GM21786 (cell line): ENCODE measurements at regions not wholly inside any gene's neighbourhood (a gene's known extent, or its start where the extent isn't known, plus 50 kb on each side); places are given as distances from the start of the nearest gene placed in this dataset.
"Not testable (repeated sequence)": the region's sequence is repeated elsewhere in the genome, so short reads cannot be mapped to it uniquely, and the experiment has no call there.

Experiments
- ATAC-seq: cut with Tn5 transposase; IDR thresholded peaks from one replicate; pipeline ENCODE4 v1.9.1; 2021; ENCODE audit not compliant: unreplicated experiment

DNA sequence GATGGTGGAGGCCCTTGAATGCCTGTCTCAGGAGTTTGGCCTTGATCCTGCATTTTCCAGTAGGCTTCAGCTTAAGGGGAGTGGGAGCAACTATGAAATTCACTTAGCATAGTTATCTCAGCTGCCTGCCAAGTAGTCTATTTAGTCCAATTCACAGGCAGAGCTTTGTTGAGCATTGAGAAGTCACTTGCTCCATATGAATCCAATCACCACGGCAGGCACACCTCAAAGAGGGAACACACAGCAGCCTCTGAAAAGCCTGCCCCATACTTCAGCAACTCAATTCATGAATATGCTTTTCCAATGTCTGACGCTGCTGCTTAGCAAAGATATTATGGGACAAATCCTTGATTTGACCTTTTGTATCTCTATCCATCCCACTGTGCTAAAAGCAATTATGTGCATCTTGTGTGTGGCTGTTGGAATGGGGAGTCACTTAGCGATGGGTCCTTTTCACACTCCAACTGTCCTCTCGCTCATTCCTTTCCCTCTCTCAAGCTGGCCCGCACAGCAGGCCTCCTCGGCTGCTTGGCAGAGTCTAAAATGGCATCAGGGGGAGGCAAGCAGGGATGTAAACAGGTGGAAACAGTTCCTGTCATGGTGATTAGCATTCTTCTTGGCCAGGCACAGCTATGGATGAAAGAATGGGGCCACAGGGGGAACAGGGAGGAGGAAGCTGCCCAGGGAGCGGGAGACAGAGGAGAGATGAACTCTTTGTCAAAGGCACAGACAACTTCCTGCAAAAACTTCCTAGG is 56.0 kb upstream of the LRPPRC start:
- no peak for ATAC-seq

DNA sequence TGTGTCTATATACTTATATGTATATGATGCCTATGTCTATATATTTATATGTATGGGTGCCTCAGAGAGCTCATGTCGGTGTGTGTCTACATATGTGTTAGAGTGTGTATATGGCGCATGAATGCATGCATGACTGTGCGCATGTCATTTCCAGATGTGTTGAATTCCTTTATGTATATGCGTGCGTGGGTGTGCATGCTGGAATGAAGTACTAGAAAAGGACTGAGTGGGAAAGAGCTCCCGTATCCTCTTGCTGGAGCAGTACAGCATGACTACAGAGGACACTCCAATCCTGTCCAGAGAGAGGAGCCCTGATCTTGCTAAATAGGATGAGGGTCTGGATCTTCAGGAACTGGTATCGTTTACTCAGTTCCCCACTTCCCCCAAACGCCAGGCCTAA is 56.8 kb upstream of the LRPPRC start:
- ATAC-seq, result no peak

GRCh38 chr2:44053052-44053451 is 57.3 kb upstream of the LRPPRC start:
- no peak for ATAC-seq

DNA sequence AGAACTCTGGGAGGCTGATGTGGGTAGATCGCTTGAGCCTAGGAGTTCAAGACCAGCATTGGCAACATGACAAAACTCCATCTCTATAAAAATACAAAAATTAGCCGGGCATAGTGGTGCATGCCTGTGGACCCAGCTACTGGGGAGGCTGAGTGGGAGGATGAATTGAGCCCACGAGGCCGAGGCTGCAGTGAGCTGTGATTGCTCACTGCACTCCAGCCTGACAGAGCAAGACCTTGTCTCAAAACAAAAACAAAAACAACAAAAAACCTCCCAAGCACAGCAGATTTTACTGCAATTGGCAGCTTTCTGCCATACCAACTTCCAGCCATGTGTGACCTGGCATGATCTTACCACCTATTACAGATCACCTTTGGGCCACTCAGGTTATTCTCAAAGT is 57.7 kb upstream of the LRPPRC start:
- no peak for ATAC-seq

GRCh38 chr2:44055229-44055628 is 59.4 kb upstream of the LRPPRC start:
- ATAC-seq, result no peak

DNA sequence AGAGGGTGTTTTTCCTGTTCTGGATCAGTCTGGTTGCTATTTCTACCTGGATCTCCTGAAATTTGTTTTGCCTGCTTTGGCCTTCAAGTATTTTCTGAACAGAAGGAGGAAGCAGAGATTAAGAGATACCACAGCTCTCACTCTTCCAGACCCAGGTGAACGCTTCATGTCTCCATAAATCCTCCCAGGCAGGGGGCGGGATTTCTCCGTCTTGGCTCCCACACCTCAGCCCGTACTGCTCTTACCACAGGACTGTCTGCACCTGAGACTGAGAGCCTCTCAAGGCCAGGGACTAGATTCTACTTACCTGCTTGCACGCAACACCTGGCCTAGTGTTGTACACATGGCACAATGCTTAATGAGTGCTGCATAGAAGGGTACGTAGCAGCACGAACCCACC is 59.9 kb upstream of the LRPPRC start:
- no peak for ATAC-seq

DNA sequence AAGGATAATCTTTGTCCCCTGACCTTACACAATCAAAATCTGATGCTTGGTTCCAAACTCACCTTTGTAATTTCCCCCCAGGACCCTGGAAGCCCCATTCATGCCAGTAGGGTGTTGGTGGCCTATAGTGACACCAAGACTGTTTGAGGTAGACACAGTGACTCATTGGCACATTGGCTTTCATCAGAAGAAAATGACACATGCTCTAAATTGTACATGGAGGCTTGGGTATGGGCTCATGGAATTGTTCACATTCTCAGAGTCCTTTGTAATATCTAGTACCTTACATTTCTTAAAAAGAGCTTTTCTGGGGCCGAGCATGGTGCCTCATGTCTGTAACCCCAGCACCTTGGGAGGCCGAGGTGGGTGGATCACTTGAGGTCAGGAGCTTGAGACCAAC is 61.2 kb upstream of the LRPPRC start:
- no peak for ATAC-seq

DNA sequence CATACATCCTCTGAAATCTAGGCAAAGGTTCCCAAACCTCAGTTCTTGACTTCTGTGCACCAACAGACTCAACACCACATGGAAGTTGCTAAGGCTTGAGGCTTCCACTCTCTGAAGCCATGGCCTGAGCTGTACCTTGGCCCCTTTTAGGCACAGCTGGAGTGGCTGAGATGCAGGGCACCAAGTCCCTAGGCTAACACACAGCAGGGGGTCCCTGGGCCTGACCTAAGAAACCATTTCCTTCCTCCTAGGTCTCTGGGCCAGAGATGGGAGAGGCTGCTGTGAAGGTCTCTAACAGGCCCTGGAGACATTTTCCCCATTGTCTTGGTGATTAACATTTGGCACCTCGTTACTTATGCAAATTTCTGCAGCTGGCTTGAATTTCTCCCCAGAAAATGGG is 64.5 kb upstream of the LRPPRC start:
- ATAC-seq, result not testable (repeated sequence)

DNA sequence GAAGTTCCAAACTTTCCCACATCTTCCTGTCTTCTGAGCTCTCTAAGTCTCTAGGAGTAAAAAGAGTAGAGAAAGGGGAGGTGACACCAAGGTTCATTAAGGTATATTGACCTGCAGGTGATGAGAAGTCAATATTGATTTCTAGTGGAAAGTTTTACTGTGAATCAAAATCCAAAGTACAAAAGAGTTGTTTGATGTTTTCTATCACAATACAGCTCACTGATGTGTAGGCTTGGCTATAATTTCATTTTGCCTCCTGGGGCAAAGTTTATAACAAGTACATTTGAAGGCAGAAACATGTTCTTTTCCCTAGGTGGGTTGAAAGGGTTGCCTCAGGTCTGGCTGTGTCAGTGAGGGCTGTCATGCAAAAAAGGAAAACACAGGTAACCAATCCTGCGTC is 65.2 kb upstream of the LRPPRC start:
- no peak for ATAC-seq

- no peak for ATAC-seq
Observed at GRCh38 chr2:44061469-44061868, 65.7 kb upstream of the LRPPRC start.

GRCh38 chr2:44061876-44062275 is 66.1 kb upstream of the LRPPRC start:
- no peak for ATAC-seq

GRCh38 chr2:44063033-44063432 is 67.2 kb upstream of the LRPPRC start:
- no peak for ATAC-seq

GRCh38 chr2:44064281-44064680 is 68.5 kb upstream of the LRPPRC start:
- ATAC-seq, result not testable (repeated sequence)

DNA sequence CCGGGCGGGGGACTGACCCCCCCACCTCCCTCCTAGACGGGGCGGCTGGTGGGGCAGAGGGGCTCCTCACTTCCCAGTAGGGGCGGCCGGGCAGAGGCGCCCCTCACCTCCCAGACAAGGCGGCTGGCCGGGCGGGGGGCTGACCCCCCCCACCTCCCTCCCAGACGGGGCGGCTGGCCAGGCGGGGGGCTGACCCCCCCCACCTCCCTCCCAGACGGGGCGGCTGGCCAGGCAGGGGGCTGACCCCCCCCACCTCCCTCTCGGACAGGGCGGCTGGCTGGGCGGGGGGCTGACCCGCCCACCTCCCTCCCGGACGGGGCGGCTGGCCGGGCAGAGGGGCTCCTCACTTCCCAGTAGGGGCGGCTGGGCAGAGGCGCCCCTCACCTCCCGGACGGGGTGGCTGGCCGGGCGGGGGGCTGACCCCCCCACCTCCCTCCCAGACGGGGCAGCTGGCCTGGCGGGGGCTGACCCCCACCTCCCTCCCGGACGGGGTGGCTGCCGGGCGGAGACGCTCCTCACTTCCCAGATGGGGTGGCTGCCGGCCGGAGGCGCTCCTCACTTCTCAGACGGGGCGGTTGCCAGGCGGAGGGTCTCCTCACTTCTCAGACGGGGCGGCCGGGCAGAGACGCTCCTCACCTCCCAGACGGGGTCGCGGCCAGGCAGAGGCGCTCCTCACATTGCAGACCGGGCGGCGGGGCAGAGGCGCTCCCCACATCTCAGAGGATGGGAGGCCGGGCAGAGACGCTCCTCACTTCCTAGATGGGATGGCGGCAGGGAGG is 71.4 kb upstream of the LRPPRC start:
- not testable (repeated sequence) for ATAC-seq

DNA sequence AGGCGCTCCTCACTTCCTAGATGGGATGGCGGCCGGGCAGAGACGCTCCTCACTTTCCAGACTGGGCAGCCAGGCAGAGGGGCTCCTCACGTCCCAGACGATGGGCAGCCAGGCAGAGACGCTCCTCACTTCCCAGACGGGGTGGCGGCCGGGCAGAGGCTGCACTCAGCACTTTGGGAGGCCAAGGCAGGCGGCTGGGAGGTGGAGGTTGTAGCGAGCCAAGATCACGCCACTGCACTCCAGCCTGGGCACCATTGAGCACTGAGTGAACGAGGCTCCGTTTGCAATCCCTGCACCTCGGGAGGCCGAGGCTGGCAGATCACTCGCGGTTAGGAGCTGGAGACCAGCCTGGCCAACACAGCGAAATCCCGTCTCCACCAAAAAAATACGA is 72.0 kb upstream of the LRPPRC start:
- ATAC-seq, result not testable (repeated sequence)

DNA sequence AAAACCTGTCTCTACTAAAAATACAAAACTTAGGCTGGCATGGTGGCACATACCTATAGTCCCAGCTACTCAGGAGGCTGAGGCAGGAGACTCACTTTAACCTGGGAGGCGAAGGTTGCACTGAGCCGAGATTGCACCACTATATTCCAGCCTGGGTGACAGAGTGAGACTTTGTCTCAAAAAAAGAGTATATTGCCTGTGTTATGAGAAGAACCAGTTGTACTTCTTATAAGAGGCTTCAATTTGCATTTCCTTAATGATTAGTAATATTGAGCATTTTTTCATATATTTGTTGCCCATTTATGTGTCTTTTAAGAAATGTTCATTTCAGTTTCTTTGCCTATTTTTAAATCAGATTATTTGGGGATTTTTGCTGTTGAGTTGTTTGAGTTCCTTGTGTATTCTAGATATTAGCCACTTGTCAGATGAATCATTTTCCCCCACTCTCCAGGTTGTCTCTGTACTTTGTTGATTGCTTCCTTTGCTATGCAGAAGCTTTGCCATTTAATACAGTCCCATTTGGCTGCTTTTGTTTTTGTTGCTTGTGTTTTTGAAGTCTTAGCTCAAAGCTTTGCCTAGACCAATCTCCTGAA is 75.8 kb upstream of the LRPPRC start:
- ATAC-seq, result no peak

GRCh38 chr2:44073667-44074066 is 77.9 kb upstream of the LRPPRC start:
- not testable (repeated sequence) for ATAC-seq

DNA sequence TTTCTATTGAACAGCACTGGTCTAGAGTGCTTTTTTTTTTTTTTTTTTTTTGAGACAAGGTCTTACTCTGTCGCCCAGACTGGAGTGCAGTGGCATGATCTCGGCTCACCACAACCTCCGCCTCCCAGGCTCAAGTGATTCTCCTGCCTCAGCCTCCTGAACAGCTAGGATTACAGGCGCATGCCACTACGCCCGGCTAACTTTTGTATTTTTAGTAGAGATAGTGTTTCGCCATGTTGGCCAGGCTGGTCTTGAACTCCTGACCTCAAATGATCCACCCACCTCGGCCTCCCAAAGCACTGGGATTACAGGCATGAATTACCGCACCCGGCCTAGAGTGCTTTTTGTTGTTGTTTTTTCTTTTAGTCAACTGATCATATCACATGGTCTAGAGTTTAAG is 79.0 kb upstream of the LRPPRC start:
- ATAC-seq, result not testable (repeated sequence)

DNA sequence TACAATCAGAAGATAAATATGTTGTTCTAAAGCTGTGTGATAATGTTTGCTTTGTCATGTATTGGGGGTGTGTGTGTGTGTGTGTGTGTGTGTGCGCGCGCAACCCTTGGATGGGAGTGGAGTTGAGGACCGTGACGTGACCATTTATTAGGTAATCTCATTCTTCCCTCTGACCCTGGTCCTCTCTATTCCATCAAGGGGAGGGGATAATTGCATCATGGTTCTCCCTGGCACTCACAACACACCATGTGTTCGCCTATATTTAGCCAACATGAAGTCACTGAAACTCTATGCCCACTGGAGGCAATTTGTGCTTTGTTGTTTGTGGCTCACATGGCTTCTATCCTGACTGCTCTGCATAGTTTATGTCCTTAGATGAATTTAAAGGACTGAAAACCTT is 79.8 kb upstream of the LRPPRC start:
- ATAC-seq, result no peak

GRCh38 chr2:44077942-44078511 is 82.2 kb upstream of the LRPPRC start:
- ATAC-seq, result no peak

DNA sequence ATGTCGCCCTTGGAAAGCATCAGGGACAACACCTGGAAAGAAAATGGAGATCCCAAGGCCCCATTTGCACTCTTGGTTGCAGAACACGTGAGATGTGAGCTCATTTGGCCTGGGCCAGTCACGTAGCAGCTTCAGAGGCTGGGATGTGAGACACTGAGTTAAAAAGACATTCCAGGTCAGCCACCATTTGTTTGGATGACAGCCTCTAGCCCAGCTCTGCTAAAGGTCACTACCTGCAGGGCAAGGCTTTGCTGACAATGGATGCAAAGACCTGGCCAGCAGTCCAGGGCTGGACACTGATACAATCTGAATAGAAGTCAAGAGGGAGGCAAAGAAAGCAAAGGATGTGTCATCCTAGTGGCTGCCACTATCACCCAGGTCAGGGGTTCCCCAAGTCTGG is 83.9 kb upstream of the LRPPRC start:
- no peak for ATAC-seq

DNA sequence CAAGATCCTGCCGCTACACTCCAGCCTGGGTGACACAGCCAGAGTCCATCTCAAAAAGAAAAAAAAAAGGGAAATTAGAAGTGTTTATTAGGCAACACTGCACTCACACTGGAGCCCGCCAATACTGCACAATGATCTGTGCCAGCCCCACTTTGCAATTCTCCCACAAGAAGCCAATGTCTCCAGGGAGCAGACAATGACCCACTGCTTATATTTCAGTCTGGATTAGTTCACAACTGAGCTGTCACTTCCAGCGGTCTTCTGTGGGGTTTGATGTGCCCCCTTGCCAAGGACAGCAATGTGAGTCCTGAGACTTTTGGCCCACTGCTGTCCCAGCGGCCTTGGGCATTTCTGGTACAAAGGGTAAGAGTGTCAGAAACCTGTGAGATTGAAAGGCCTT is 85.6 kb upstream of the PPM1B start:
- no peak for ATAC-seq
